ENCODE measurements at regions not wholly inside any gene's neighbourhood (a gene's known extent, or its start where the extent isn't known, plus 50 kb on each side); places are given as distances from the start of the nearest gene placed in this dataset.

- H3K4me3 ChIP-seq: no peak overlapping the region
- H3K9me3 ChIP-seq (replicated peaks; ENCODE audit: control insufficient read depth, insufficient read depth, low read depth, low read length): no peaks in the 10 kb centered on the region
- H3K36me3 ChIP-seq (ENCODE audit: control insufficient read depth, insufficient read depth, low read length): no peaks in the 10 kb centered on the region
- DNase-seq (ENCODE audit: extremely low read depth in 1 of 4, low spot score in 3 of 4): no peak
- TF ChIP-seq GATAD2B (IDR thresholded peaks at IDR 0.05; ENCODE audit: borderline replicate concordance) (no peak), KAT8 (IDR thresholded peaks at IDR 0.05; ENCODE audit: low read depth) (no peak), FOXK1 (CRISPR knock-in tag; IDR thresholded peaks at IDR 0.05; ENCODE audit: borderline replicate concordance) (no peak), MAFG (tag; conservative IDR thresholded peaks at IDR 0.05) (no peak), ZBTB2 (IDR thresholded peaks at IDR 0.05) (no peak), STAG1 (CRISPR knock-in tag; IDR thresholded peaks at IDR 0.05; ENCODE audit: borderline replicate concordance) (no peak), POLR2A (conservative IDR thresholded peaks at IDR 0.05) (no peak), NCOA1 (IDR thresholded peaks at IDR 0.05; ENCODE audit: low read depth) (no peak), ZNF324 (CRISPR knock-in tag; IDR thresholded peaks at IDR 0.05) (no peak), TRIM24 (IDR thresholded peaks at IDR 0.05) (no peak), ID3 (CRISPR knock-in tag; IDR thresholded peaks at IDR 0.05) (no peak), ID3 (tag; IDR thresholded peaks at IDR 0.05) (no peak), BRF2 (IDR thresholded peaks at IDR 0.05; ENCODE audit: borderline replicate concordance, insufficient read depth, insufficient read length) (no peak), RFX1 (IDR thresholded peaks at IDR 0.05) (no peak), EZH2 (IDR thresholded peaks at IDR 0.05; ENCODE audit: borderline replicate concordance, low read depth, low read length) (no peak), KLF1 (tag; IDR thresholded peaks at IDR 0.05) (no peak), SAP30 (IDR thresholded peaks at IDR 0.05; ENCODE audit: borderline replicate concordance, insufficient read depth, low read depth, low read length, poor library complexity, severe bottlenecking) (no peak)
- H3K79me2 ChIP-seq (ENCODE audit: control insufficient read depth, insufficient read depth, low read length): no peaks in the 10 kb centered on the region
- H3K4me2 ChIP-seq (ENCODE audit: insufficient read depth, low read length): no peak overlapping the region
- ATAC-seq: no peak
- H3K9me1 ChIP-seq (ENCODE audit: control insufficient read depth, insufficient read depth, low read length): no peaks in the 10 kb centered on the region
- H3K9ac ChIP-seq (ENCODE audit: insufficient read depth in 1 of 2, low read depth in 2 of 2, low read length in 2 of 2): no peak overlapping the region
- H4K20me1 ChIP-seq (replicated peaks; ENCODE audit: control insufficient read depth, insufficient read depth, low read length): no peaks in the 10 kb centered on the region
- no peaks in the 10 kb centered on the region for H3K27me3 ChIP-seq (ENCODE audit: control insufficient read depth in 2 of 2, insufficient read depth in 2 of 2, low read length in 2 of 2)
- no TSS peak for BruUV-seq (replicated peaks)
- in situ Hi-C loops (cut with MboI): no loop called here
- intact Hi-C loops (cut with micrococcal nuclease): no loop called here
- no peaks in the 10 kb centered on the region for H3K4me1 ChIP-seq (replicated peaks in 1 of 2; ENCODE audit: control insufficient read depth in 2 of 2, insufficient read depth in 2 of 2, low read length in 2 of 2)
- WGBS (ENCODE audit: insufficient coverage, low coverage, missing lambda C conversion rate): 0% methylated on average over 5 of the region's 5 CpGs
- H3K27ac ChIP-seq (ENCODE audit: extremely low read depth, low read depth, low read length): no peak overlapping the region
- ChIA-PET CTCF (ENCODE audit: low intra/inter-chr PET ratio) (no interaction called here), POLR2A (no interaction called here)
- no peak for FAIRE-seq
- no peak overlapping the region for H2AFZ ChIP-seq (ENCODE audit: low read depth, low read length)
Measured at GRCh38 chr3:117217760-117218316, 508.3 kb downstream of the TUSC7 start.

All from K562 (cell line).